MM.1S (cell line): ENCODE measurements at regions not wholly inside any gene's neighbourhood (a gene's known extent, or its start where the extent isn't known, plus 50 kb on each side); places are given as distances from the start of the nearest gene placed in this dataset.

ENCODE experiments used
- DNase-seq: peaks from one replicate; pipeline ENCODE4 v3.0.0-alpha.2; 2015
- H2AFZ ChIP-seq: fragments of 300-600 bp; sonication (generic); 2 replicates; pipeline ENCODE4 v1.6.0; 2016; ENCODE audit warnings: antibody characterized with exemption, low read length
- H3F3A ChIP-seq: fragments of 300-600 bp; sonication (generic); 2 replicates; pipeline ENCODE4 v1.6.1; 2016; ENCODE audit warnings: mild to moderate bottlenecking, antibody characterized with exemption, low read length, moderate library complexity, mixed read lengths; ENCODE audit not compliant: insufficient read depth
- H3K27ac ChIP-seq: fragments of 300-600 bp; sonication (generic); 2 replicates; pipeline ENCODE4 v1.5.1; 2016; ENCODE audit warnings: mild to moderate bottlenecking, low read length
- H3K27me3 ChIP-seq: fragments of 300-600 bp; sonication (generic); replicated peaks from 2 replicates; pipeline ENCODE4 v1.6.0; 2016; ENCODE audit warnings: low read length; ENCODE audit not compliant: insufficient read depth
- H3K36me3 ChIP-seq: fragments of 300-600 bp; sonication (generic); replicated peaks from 2 replicates; pipeline ENCODE4 v1.6.1; 2016; ENCODE audit warnings: mild to moderate bottlenecking, low read length, mixed read lengths; ENCODE audit not compliant: insufficient read depth
- H3K4me1 ChIP-seq: fragments of 300-600 bp; sonication (generic); 2 replicates; pipeline ENCODE4 v1.6.1; 2016; ENCODE audit warnings: low read length, mixed read lengths
- H3K4me2 ChIP-seq: fragments of 300-600 bp; sonication (generic); 2 replicates; pipeline ENCODE4 v1.6.0; 2016; ENCODE audit warnings: low read depth, low read length
- H3K4me3 ChIP-seq: fragments of 300-600 bp; sonication (generic); 2 replicates; pipeline ENCODE4 v1.5.1; 2016; ENCODE audit warnings: low read length, mixed read lengths
- H3K79me2 ChIP-seq: fragments of 300-600 bp; sonication (generic); 2 replicates; pipeline ENCODE4 v1.6.1; 2016; ENCODE audit warnings: mixed run types, low read length, mixed read lengths
- H3K9ac ChIP-seq: fragments of 300-600 bp; sonication (generic); 2 replicates; pipeline ENCODE4 v1.6.1; 2016; ENCODE audit warnings: low read length, mixed read lengths
- H3K9me2 ChIP-seq: fragments of 300-600 bp; sonication (generic); replicated peaks from 2 replicates; pipeline ENCODE4 v1.6.1; 2016; ENCODE audit warnings: mild to moderate bottlenecking, low read length, mixed read lengths; ENCODE audit not compliant: insufficient read depth
- H3K9me3 ChIP-seq: fragments of 300-600 bp; sonication (generic); replicated peaks from 2 replicates; pipeline ENCODE4 v1.6.1; 2016; ENCODE audit warnings: mild to moderate bottlenecking, low read length, mixed read lengths; ENCODE audit not compliant: insufficient read depth
- H4K20me1 ChIP-seq: fragments of 300-600 bp; sonication (generic); 2 replicates; pipeline ENCODE4 v1.6.1; 2016; ENCODE audit warnings: mild to moderate bottlenecking, low read length, moderate library complexity, mixed read lengths; ENCODE audit not compliant: insufficient read depth
- EZH2 ChIP-seq: fragments of 300-600 bp; sonication (generic); optimal IDR thresholded peaks from 2 replicates; pipeline ENCODE3; 2017; ENCODE audit warnings: low read depth, mild to moderate bottlenecking, antibody characterized with exemption, low read length, mixed read lengths
- EZH2phosphoT487 ChIP-seq: fragments of 300-600 bp; sonication (generic); IDR thresholded peaks from 2 replicates; pipeline ENCODE4 v1.6.1; 2018; ENCODE audit warnings: antibody characterized with exemption, low read length
- TF ChIP-seq, protein P1 (sequence below): fragments of 300-600 bp; sonication (generic); IDR thresholded peaks from 2 replicates; pipeline ENCODE4 v1.5.1; 2016; ENCODE audit warnings: antibody characterized with exemption, low read length, mixed read lengths

GRCh38 chr5:123921193-123921592, 409.2 kb downstream of the CSNK1G3 start:
- Histone ChIP-seq H3K4me1 (no peaks in the 10 kb centered on the region), H3K9ac (no peak overlapping the region), H3K27me3 (no peaks in the 10 kb centered on the region), H2AFZ (no peak overlapping the region), H3K79me2 (no peaks in the 10 kb centered on the region), H3K4me3 (no peak overlapping the region), H3K36me3 (no peaks in the 10 kb centered on the region), H3F3A (no peaks in the 10 kb centered on the region), H3K9me3 (no peaks in the 10 kb centered on the region), H3K4me2 (no peak overlapping the region), H3K9me2 (no peaks in the 10 kb centered on the region), H4K20me1 (no peaks in the 10 kb centered on the region), H3K27ac (no peak overlapping the region)
- TF ChIP-seq EZH2phosphoT487: no peak
- TF ChIP-seq, protein P1, sequence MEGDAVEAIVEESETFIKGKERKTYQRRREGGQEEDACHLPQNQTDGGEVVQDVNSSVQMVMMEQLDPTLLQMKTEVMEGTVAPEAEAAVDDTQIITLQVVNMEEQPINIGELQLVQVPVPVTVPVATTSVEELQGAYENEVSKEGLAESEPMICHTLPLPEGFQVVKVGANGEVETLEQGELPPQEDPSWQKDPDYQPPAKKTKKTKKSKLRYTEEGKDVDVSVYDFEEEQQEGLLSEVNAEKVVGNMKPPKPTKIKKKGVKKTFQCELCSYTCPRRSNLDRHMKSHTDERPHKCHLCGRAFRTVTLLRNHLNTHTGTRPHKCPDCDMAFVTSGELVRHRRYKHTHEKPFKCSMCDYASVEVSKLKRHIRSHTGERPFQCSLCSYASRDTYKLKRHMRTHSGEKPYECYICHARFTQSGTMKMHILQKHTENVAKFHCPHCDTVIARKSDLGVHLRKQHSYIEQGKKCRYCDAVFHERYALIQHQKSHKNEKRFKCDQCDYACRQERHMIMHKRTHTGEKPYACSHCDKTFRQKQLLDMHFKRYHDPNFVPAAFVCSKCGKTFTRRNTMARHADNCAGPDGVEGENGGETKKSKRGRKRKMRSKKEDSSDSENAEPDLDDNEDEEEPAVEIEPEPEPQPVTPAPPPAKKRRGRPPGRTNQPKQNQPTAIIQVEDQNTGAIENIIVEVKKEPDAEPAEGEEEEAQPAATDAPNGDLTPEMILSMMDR: no peak
- no peak for TF ChIP-seq EZH2
- no peak for DNase-seq

- no peak overlapping the region for H3K4me2 ChIP-seq
- DNase-seq: no peak
These were observed 404.6 kb downstream of the CSNK1G3 start for GRCh38 chr5:123916345-123917121.

DNA sequence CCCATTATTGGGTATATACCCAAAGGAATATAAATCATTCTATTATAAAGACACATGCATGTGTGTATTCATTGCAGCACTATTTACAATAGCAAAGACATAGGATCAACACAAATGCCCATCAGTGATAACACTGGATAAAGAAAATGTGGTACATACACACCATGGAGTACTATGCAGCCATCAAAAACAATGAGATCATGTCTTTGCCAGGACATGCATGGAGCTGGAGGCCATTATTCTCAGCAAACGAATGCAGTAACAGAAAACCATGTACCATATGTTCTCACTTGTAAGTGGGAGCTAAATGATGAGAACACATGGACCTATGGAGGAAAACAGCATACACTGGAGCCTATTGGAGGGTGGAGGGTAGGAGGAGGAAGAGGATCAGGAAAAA, 402.4 kb downstream of the CSNK1G3 start:
- TF ChIP-seq EZH2phosphoT487 (no peak), EZH2 (no peak)
- TF ChIP-seq, protein P1: no peak
- no peaks in the 10 kb centered on the region for H3F3A ChIP-seq
- H3K9ac ChIP-seq: no peak overlapping the region
- H2AFZ ChIP-seq: no peak overlapping the region
- no peak overlapping the region for H3K27ac ChIP-seq
- no peaks in the 10 kb centered on the region for H3K79me2 ChIP-seq
- H3K36me3 ChIP-seq: no peaks in the 10 kb centered on the region
- H3K9me2 ChIP-seq: no peaks in the 10 kb centered on the region
- H3K27me3 ChIP-seq: no peaks in the 10 kb centered on the region
- no peaks in the 10 kb centered on the region for H4K20me1 ChIP-seq
- H3K4me1 ChIP-seq: no peaks in the 10 kb centered on the region
- no peaks in the 10 kb centered on the region for H3K9me3 ChIP-seq
- H3K4me3 ChIP-seq: no peak overlapping the region
- no peak overlapping the region for H3K4me2 ChIP-seq
- no peak for DNase-seq

More at GRCh38 chr5:123916345-123917121, 404.6 kb downstream of the CSNK1G3 start:
- TF ChIP-seq, protein P1: no peak
- TF ChIP-seq EZH2: no peak
- no peak for TF ChIP-seq EZH2phosphoT487
- H3K4me3 ChIP-seq: no peak overlapping the region
- H3K36me3 ChIP-seq: no peaks in the 10 kb centered on the region
- no peaks in the 10 kb centered on the region for H3K9me2 ChIP-seq
- H3K9me3 ChIP-seq: no peaks in the 10 kb centered on the region
- H3K9ac ChIP-seq: no peak overlapping the region
- H4K20me1 ChIP-seq: no peaks in the 10 kb centered on the region
- no peaks in the 10 kb centered on the region for H3F3A ChIP-seq
- no peaks in the 10 kb centered on the region for H3K79me2 ChIP-seq
- no peaks in the 10 kb centered on the region for H3K27me3 ChIP-seq
- H2AFZ ChIP-seq: no peak overlapping the region
- H3K4me1 ChIP-seq: no peaks in the 10 kb centered on the region
- no peak overlapping the region for H3K27ac ChIP-seq
